HepG2 (cell line): ENCODE measurements at regions not wholly inside any gene's neighbourhood (a gene's known extent, or its start where the extent isn't known, plus 50 kb on each side); places are given as distances from the start of the nearest gene placed in this dataset.

Source experiments
- EP300 ChIP-seq, 3 experiments: sonication (generic) in 1 of 3; formaldehyde crosslinking in 1 of 3; IDR thresholded peaks; 2 replicates each; pipeline versions ENCODE4 v1.5.1 to v1.6.1; 2011 to 2020; ENCODE audit warnings: low read depth in 2 of 3, low read length in 2 of 3, borderline replicate concordance in 1 of 3, improper control_type of control experiment in 1 of 3, mild to moderate bottlenecking in 1 of 3, missing genetic modification reagents in 1 of 3, moderate library complexity in 1 of 3
- FOXP1 ChIP-seq, 2 experiments: fragments of 450-650 bp in 1 of 2; IDR thresholded peaks; 2 replicates each; pipeline ENCODE4 v1.6.1; 2017 to 2018; ENCODE audit warnings: antibody characterized with exemption in 1 of 2
- KLF16 ChIP-seq, 2 experiments: sonication (generic) in 1 of 2; formaldehyde crosslinking in 1 of 2; IDR thresholded peaks; 2 replicates each; pipeline versions ENCODE4 v1.6.1 to v1.8.0; 2016 to 2023; ENCODE audit warnings: missing genetic modification reagents in 2 of 2, missing compliant biosample characterization in 1 of 2
- MXI1 ChIP-seq: IDR thresholded peaks from 3 replicates; pipeline ENCODE4 v1.6.1; 2012; ENCODE audit warnings: low read depth, low read length, inconsistent platforms, borderline replicate concordance
- NFATC3 ChIP-seq: sonication (generic); formaldehyde crosslinking; IDR thresholded peaks from 2 replicates; pipeline ENCODE4 v1.5.1; 2020; ENCODE audit warnings: mild to moderate bottlenecking, missing genetic modification reagents
- POLR2A ChIP-seq, 2 experiments: IDR thresholded peaks; 2 replicates each; pipeline ENCODE4 v1.6.1; 2011; ENCODE audit warnings: low read depth in 2 of 2, low read length in 2 of 2, mild to moderate bottlenecking in 1 of 2, moderate library complexity in 1 of 2; ENCODE audit not compliant: insufficient read depth in 1 of 2
- TF ChIP-seq, protein P1 (sequence below): conservative IDR thresholded peaks from 2 replicates; pipeline ENCODE4 v1.6.1; 2018; ENCODE audit warnings: missing genetic modification reagents

- TF ChIP-seq NFATC3 (no peak), EP300 (IDR thresholded peaks at IDR 0.05; ENCODE audit: low read depth in 2 of 2, low read length in 2 of 2) (no peak), EP300 (CRISPR knock-in tag; IDR thresholded peaks at IDR 0.05; ENCODE audit: borderline replicate concordance) (no peak), MXI1 (no peak), KLF16 (CRISPR knock-in tag; IDR thresholded peaks at IDR 0.05) (no peak), FOXP1 (IDR thresholded peaks at IDR 0.05) (no peak), FOXP1 (CRISPR knock-in tag; IDR thresholded peaks at IDR 0.05) (no peak), POLR2A (IDR thresholded peaks at IDR 0.05; ENCODE audit: insufficient read depth in 1 of 2, low read depth in 2 of 2, low read length in 2 of 2) (no peak)
- TF ChIP-seq, protein P1, sequence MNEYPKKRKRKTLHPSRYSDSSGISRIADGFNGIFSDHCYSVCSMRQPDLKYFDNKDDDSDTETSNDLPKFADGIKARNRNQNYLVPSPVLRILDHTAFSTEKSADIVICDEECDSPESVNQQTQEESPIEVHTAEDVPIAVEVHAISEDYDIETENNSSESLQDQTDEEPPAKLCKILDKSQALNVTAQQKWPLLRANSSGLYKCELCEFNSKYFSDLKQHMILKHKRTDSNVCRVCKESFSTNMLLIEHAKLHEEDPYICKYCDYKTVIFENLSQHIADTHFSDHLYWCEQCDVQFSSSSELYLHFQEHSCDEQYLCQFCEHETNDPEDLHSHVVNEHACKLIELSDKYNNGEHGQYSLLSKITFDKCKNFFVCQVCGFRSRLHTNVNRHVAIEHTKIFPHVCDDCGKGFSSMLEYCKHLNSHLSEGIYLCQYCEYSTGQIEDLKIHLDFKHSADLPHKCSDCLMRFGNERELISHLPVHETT (CRISPR knock-in tag): no peak
These were observed 978.7 kb upstream of the AUTS2 start for GRCh38 chr7:68619526-68619925.
